NCI-H1092 (cell line): ENCODE measurements at regions not wholly inside any gene's neighbourhood (a gene's known extent, or its start where the extent isn't known, plus 50 kb on each side); places are given as distances from the start of the nearest gene placed in this dataset.
"Not testable (repeated sequence)": the region's sequence is repeated elsewhere in the genome, so short reads cannot be mapped to it uniquely, and the experiment has no call there.

Experiments used
- DNase-seq: peaks from one replicate; lab custom pipeline; 2025; lab: John Stamatoyannopoulos, UW

GRCh38 chr7:127530148-127530547 lies 55.2 kb downstream of the GCC1 start:
- no peak for DNase-seq

- DNase-seq, result no peak
Measured at GRCh38 chr7:127527561-127527960, 57.8 kb downstream of the GCC1 start.

DNA sequence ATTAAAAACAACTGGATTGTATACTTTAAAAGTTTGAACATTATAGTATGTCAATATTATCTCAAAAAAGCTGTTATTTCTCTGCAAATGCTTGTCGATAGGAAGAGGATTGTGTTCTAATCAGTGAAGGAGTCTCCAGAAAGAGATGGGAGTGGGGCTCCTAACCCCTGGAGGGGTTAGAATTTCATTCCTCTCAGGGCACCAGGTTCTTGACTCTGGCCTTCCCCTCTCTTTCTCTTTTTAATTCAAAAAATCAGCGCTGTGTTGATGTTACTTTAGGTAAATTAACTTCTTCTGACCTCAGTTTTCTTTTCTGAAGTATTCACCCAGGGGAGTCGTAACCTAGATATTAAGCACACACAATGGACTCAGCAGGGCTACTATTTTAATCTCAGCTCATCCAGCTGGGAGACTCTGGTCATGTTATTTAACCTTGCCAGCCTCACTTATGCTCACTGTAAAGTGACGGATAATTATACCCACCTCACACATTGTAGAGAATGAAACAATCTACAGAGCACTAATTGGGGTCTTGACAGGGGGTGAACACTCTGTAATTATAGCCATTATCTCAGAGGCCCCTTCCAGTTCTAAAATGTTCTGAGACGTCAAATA lies 59.4 kb downstream of the GCC1 start:
- no peak for DNase-seq

- no peak for DNase-seq
Measured at GRCh38 chr7:127516320-127516719, 69.1 kb downstream of the GCC1 start.

DNA sequence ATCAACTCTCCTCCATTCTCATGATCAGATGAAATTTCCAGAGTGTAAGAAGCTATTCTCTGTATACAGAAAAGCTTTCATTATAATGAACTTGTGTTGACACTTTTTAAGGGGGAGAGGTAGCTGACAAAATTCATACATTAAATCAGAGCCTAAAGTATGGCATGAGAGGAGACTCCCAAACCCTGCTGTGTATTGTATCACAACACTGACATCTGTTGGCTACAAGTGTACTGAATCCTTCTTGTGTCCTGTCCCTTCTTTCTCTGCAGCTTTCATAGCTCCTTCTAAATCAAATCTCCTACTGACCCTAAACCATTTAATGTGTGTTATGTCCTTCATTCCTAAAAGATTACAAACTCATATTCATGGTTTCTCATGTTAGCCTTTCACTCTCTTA lies 70.9 kb downstream of the GCC1 start:
- peak; percentile 36 for DNase-seq

- no peak for DNase-seq
Measured at GRCh38 chr7:127513311-127513710, 72.1 kb downstream of the GCC1 start.

GRCh38 chr7:127512663-127513062 lies 72.7 kb downstream of the GCC1 start:
- no peak for DNase-seq

DNA sequence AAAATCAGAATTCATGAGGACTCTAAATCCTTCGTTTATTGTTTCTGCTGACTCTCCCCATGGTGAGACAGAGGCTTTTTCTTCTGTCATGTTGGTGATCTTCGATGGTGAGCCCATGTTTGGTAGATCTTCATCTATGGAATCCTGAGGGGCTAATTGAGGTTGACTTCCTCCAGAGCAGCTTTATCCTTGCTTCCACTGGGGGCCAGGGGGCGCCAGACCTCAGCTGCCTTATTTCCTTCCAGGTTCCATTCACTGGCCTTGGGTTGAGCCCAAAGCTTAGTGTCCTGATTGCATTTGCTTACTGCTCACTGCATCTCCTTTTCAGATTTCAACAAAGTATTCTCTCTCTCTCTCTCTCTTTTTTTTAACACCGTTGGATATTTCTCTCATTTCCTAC lies 80.7 kb downstream of the GCC1 start:
- DNase-seq, result no peak

- no peak for DNase-seq
Measured at GRCh38 chr7:127501817-127502216, 83.6 kb downstream of the GCC1 start.

DNA sequence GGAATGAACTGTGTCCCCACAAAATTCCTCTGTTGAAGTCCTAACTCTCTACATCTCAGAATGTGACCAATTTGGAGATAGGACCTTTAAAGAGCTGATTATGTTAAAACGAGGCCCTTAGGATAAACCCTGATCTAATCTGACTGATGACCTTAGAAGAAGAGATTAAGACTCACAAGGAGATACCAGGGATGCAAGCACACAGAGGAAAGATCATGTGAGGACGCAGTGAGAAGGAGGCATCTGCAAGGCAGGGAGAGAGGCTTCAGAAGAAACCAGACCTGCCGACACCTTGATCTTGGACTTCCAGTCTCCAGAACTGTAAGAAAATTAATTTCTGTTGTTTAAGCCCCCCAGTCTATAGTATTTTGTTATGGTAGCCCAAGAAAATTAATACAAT lies 94.9 kb upstream of the ZNF800 start:
- no peak for DNase-seq

GRCh38 chr7:127486654-127487053 lies 94.1 kb upstream of the ZNF800 start:
- no peak for DNase-seq

- no peak for DNase-seq
Measured at GRCh38 chr7:127485482-127485881, 93.0 kb upstream of the ZNF800 start.

GRCh38 chr7:127484954-127485353 lies 92.4 kb upstream of the ZNF800 start:
- no peak for DNase-seq

- no peak for DNase-seq
Measured at GRCh38 chr7:127478461-127478860, 86.0 kb upstream of the ZNF800 start.

DNA sequence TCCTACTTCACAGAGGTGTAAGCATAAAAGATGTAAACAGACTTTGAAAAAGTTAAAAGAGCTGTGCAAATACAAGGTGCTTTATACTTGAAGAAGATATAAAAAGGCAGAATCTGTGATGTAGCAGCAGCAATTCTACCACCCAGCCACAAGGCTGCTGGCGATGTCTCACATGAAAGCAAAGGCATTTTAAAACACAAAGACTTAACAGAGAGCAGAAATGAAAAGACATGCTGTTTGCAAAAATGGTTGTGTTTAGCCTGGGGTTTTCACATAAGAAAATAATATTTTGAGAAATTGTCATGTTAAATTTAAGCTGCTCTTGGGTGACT lies 85.5 kb upstream of the ZNF800 start:
- no peak for DNase-seq

GRCh38 chr7:127477295-127478023 lies 85.0 kb upstream of the ZNF800 start:
- DNase-seq, result no peak

DNA sequence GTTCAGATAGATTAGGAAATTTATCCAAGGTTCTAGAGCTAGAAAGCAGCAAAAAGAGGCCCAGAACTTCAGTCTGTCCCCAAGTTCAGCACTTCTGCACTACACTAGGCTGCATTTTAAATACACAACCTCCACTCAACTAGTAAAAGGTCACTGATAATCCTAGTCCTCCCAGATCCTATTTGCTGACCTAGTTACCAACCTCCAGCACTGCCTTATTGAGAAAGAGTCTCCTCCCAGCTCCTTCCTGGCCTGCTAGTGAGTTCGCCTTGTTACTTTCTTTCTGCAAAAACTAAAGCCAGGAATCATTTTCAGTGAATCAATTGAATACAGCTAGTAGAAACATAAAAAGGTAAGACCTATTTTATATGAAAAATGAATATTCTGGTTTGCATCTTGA lies 84.1 kb upstream of the ZNF800 start:
- no peak for DNase-seq

- DNase-seq, result no peak
Measured at GRCh38 chr7:127474457-127474856, 81.9 kb upstream of the ZNF800 start.

DNA sequence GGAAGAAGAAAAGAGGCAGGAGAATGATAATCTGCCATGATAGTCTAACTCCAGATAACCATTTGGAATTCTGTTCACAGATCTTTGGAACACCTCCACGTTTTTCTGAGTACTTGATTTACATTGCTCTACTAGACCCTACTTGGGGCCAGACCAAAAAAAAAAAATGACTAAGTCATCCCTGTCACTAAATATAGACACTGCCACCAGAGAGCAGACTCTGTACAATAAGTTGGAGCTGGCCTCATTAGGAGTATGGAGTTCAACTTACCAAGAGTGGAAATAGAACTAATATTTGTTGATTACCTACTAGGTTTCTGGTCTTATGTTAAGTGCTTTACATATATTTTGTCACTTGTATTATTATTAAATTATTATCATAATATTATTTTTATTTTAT lies 80.9 kb upstream of the ZNF800 start:
- DNase-seq, result no peak

- no peak for DNase-seq
Measured at GRCh38 chr7:127460077-127460476, 67.6 kb upstream of the ZNF800 start.

DNA sequence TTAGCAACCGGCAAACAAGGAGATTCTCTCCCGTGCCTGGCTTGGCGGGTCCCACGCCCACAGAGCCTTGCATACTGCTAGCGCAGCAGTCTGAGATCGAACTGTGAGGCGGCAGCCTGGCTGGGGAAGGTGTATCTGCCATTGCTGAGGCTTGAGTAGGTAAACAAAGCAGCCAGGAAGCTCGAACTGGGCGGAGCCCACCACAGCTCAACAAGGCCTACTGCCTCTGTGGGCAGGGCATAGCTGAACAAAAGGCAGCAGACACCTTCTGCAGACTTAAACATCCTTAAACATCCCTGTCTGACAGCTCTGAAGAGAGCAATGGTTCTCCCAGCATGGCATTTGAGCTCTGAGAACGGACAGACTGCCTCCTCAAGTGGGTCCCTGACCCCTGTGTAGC lies 58.8 kb upstream of the ZNF800 start:
- not testable (repeated sequence) for DNase-seq

GRCh38 chr7:127448566-127448965 lies 56.1 kb upstream of the ZNF800 start:
- no peak for DNase-seq

- peak; percentile 29 for DNase-seq
Measured at GRCh38 chr7:127447326-127447945, 54.9 kb upstream of the ZNF800 start.

GRCh38 chr7:127446842-127447241 lies 54.3 kb upstream of the ZNF800 start:
- no peak for DNase-seq
